NAMALWA (cell line): ENCODE measurements at regions not wholly inside any gene's neighbourhood (a gene's known extent, or its start where the extent isn't known, plus 50 kb on each side); places are given as distances from the start of the nearest gene placed in this dataset.
A peak's percentile ranks its signal among the peaks of the same experiment; 100 is the strongest.
"Not testable (repeated sequence)": the region's sequence is repeated elsewhere in the genome, so short reads cannot be mapped to it uniquely, and the experiment has no call there.

ENCODE experiments used
- DNase-seq: peaks from one replicate; pipeline ENCODE4 v3.0.0-alpha.2; 2015; ENCODE audit warnings: low spot score

- DNase-seq, result no peak
Measured at GRCh38 chr7:53238021-53238605, 202.7 kb downstream of the POM121L12 start.

GRCh38 chr7:53239151-53239550 is 203.7 kb downstream of the POM121L12 start:
- DNase-seq, result not testable (repeated sequence)

GRCh38 chr7:53245721-53246120 is 210.3 kb downstream of the POM121L12 start:
- no peak for DNase-seq

- DNase-seq, result no peak
Measured at GRCh38 chr7:53246957-53247356, 211.5 kb downstream of the POM121L12 start.

- DNase-seq, result no peak
Measured at GRCh38 chr7:53252539-53252938, 217.1 kb downstream of the POM121L12 start.

GRCh38 chr7:53272081-53272480 is 236.6 kb downstream of the POM121L12 start:
- no peak for DNase-seq

- DNase-seq, result no peak
Measured at GRCh38 chr7:53281312-53281711, 245.9 kb downstream of the POM121L12 start.

- no peak for DNase-seq
Measured at GRCh38 chr7:53292341-53292740, 256.9 kb downstream of the POM121L12 start.

GRCh38 chr7:53302496-53303246 is 267.2 kb downstream of the POM121L12 start:
- DNase-seq, result no peak

GRCh38 chr7:53303781-53304180 is 268.3 kb downstream of the POM121L12 start:
- DNase-seq, result no peak

- no peak for DNase-seq
Measured at GRCh38 chr7:53306846-53307245, 271.4 kb downstream of the POM121L12 start.

GRCh38 chr7:53311205-53311604 is 275.8 kb downstream of the POM121L12 start:
- DNase-seq, result no peak

GRCh38 chr7:53315981-53316380 is 280.5 kb downstream of the POM121L12 start:
- no peak for DNase-seq

GRCh38 chr7:53318566-53318965 is 283.1 kb downstream of the POM121L12 start:
- no peak for DNase-seq

GRCh38 chr7:53325061-53325460 is 289.6 kb downstream of the POM121L12 start:
- no peak for DNase-seq

- DNase-seq, result no peak
Measured at GRCh38 chr7:53326634-53327033, 291.2 kb downstream of the POM121L12 start.

GRCh38 chr7:53336105-53336668 is 300.8 kb downstream of the POM121L12 start:
- DNase-seq, result no peak

GRCh38 chr7:53340220-53340619 is 304.8 kb downstream of the POM121L12 start:
- peak; percentile 8 for DNase-seq

GRCh38 chr7:53350241-53350640 is 314.8 kb downstream of the POM121L12 start:
- peak; percentile 77 for DNase-seq

- DNase-seq, result no peak
Measured at GRCh38 chr7:53351681-53352080, 316.2 kb downstream of the POM121L12 start.

GRCh38 chr7:53358269-53358668 is 322.8 kb downstream of the POM121L12 start:
- DNase-seq, result peak; percentile 21

GRCh38 chr7:53383131-53383530 is 347.7 kb downstream of the POM121L12 start:
- no peak for DNase-seq

GRCh38 chr7:53385239-53385638 is 349.8 kb downstream of the POM121L12 start:
- DNase-seq, result not testable (repeated sequence)
